ENCODE measurements at regions not wholly inside any gene's neighbourhood (a gene's known extent, or its start where the extent isn't known, plus 50 kb on each side); places are given as distances from the start of the nearest gene placed in this dataset.
A peak's percentile ranks its signal among the peaks of the same experiment; 100 is the strongest.
"Not testable (repeated sequence)": the region's sequence is repeated elsewhere in the genome, so short reads cannot be mapped to it uniquely, and the experiment has no call there.

GRCh38 chr1:60866226-60866900 lies 216.0 kb upstream of the NFIA start:
- FAIRE-seq = no peak
- DNase-seq (ENCODE audit: low spot score in 2 of 2) = no peak

GRCh38 chr1:60865166-60865565 lies 217.2 kb upstream of the NFIA start:
- FAIRE-seq = no peak
- no peak for DNase-seq (ENCODE audit: low spot score in 2 of 2)

GRCh38 chr1:60864722-60865121 lies 217.6 kb upstream of the NFIA start:
- DNase-seq (ENCODE audit: low spot score in 2 of 2) (no peak), FAIRE-seq (no peak)

- DNase-seq (ENCODE audit: low spot score in 2 of 2) = no peak
- no peak for FAIRE-seq
Observed at GRCh38 chr1:60863131-60863530, 219.2 kb upstream of the NFIA start.

GRCh38 chr1:60861961-60862567 lies 220.3 kb upstream of the NFIA start:
- DNase-seq (ENCODE audit: low spot score in 2 of 2) (no peak), FAIRE-seq (no peak)

- DNase-seq (ENCODE audit: low spot score in 2 of 2) = no peak
- FAIRE-seq = no peak
Observed at GRCh38 chr1:60859111-60859510, 223.2 kb upstream of the NFIA start.

- FAIRE-seq (no peak), DNase-seq (ENCODE audit: low spot score in 2 of 2) (no peak)
Observed at GRCh38 chr1:60857851-60858250, 224.5 kb upstream of the NFIA start.

- no peak for FAIRE-seq
Observed at GRCh38 chr1:60850084-60850483, 232.3 kb upstream of the NFIA start.

GRCh38 chr1:60849401-60849800 lies 233.0 kb upstream of the NFIA start:
- DNase-seq (ENCODE audit: low spot score in 2 of 2) (no peak), FAIRE-seq (no peak)

More at GRCh38 chr1:60850084-60850483, 232.3 kb upstream of the NFIA start:
- DNase-seq (ENCODE audit: low spot score in 2 of 2) = no peak

- FAIRE-seq (peak; percentile 44), DNase-seq (ENCODE audit: low spot score in 2 of 2) (no peak)
Observed at GRCh38 chr1:60848583-60849188, 233.7 kb upstream of the NFIA start.

GRCh38 chr1:60847855-60848582 lies 234.3 kb upstream of the NFIA start:
- FAIRE-seq (no peak), DNase-seq (ENCODE audit: low spot score in 2 of 2) (no peak)

GRCh38 chr1:60847391-60847790 lies 235.0 kb upstream of the NFIA start:
- DNase-seq (ENCODE audit: low spot score in 2 of 2) (no peak), FAIRE-seq (no peak)

GRCh38 chr1:60845659-60846058 lies 236.7 kb upstream of the NFIA start:
- DNase-seq (ENCODE audit: low spot score in 2 of 2); FAIRE-seq: not testable (repeated sequence)

GRCh38 chr1:60842304-60842703 lies 240.1 kb upstream of the NFIA start:
- DNase-seq (ENCODE audit: low spot score in 2 of 2) = no peak
- no peak for FAIRE-seq

GRCh38 chr1:60841116-60842046 lies 241.0 kb upstream of the NFIA start:
- no peak for FAIRE-seq
- no peak for DNase-seq (ENCODE audit: low spot score in 2 of 2)

GRCh38 chr1:60840476-60840875 lies 241.9 kb upstream of the NFIA start:
- FAIRE-seq; DNase-seq (ENCODE audit: low spot score in 2 of 2): not testable (repeated sequence)

GRCh38 chr1:60835649-60836048 lies 246.7 kb upstream of the NFIA start:
- DNase-seq (ENCODE audit: low spot score in 2 of 2) (no peak), FAIRE-seq (no peak)

GRCh38 chr1:60833173-60833572 lies 249.2 kb upstream of the NFIA start:
- DNase-seq (ENCODE audit: low spot score in 2 of 2) (no peak), FAIRE-seq (no peak)

- FAIRE-seq = no peak
- no peak for DNase-seq (ENCODE audit: low spot score in 2 of 2)
Observed at GRCh38 chr1:60832367-60832766, 250.0 kb upstream of the NFIA start.

- FAIRE-seq (no peak), DNase-seq (ENCODE audit: low spot score in 2 of 2) (no peak)
Observed at GRCh38 chr1:60831780-60832179, 250.6 kb upstream of the NFIA start.
